IMR-90 (cell line): ENCODE measurements at regions not wholly inside any gene's neighbourhood (a gene's known extent, or its start where the extent isn't known, plus 50 kb on each side); places are given as distances from the start of the nearest gene placed in this dataset.

Experiments
- ATAC-seq: fragments of 200-7000 bp; cut with Tn5 transposase; 2 replicates; pipeline ENCODE4 v1.9.1; 2020; ENCODE audit warnings: low read depth, mild to moderate bottlenecking, moderate library complexity
- BruUV-seq: library from RNA; stranded (reverse); fragments of 400-500 nt; replicated peaks from 2 replicates; lab custom pipeline; 2021; lab: Mats Ljungman, UMichigan
- CTCF ChIA-PET: fragments of 300-600 bp; formaldehyde crosslinking; extraction: SDS; loops from one replicate; lab custom pipeline; 2021; ENCODE audit warnings: antibody characterized with exemption; lab: Yijun Ruan, JAX
- POLR2A ChIA-PET: fragments of 300-600 bp; sonication (Branson Sonifier 250); formaldehyde crosslinking; loops from one replicate; lab custom pipeline; 2022; ENCODE audit warnings: antibody characterized with exemption; ENCODE audit not compliant: unreplicated experiment; lab: Charles Lee
- DNase-seq: peaks from one replicate; pipeline ENCODE4 v3.0.0; 2013
- H2AFZ ChIP-seq: replicated peaks from 2 replicates; pipeline ENCODE3; 2013; ENCODE audit warnings: low read length, mild to moderate bottlenecking; ENCODE audit not compliant: poor library complexity
- H2AK5ac ChIP-seq: 2 replicates; pipeline ENCODE4 v1.6.1; 2013; ENCODE audit warnings: low read depth, low read length, inconsistent platforms
- H2AK9ac ChIP-seq: replicated peaks from 2 replicates; pipeline ENCODE3; 2013; ENCODE audit warnings: mild to moderate bottlenecking, low read depth, low read length, moderate library complexity; ENCODE audit not compliant: poor library complexity
- H2BK120ac ChIP-seq: 2 replicates; pipeline ENCODE4 v1.6.1; 2013; ENCODE audit warnings: low read depth, low read length, inconsistent platforms
- H2BK15ac ChIP-seq: 3 replicates; pipeline ENCODE4 v1.6.1; 2013; ENCODE audit warnings: low read depth, low read length, inconsistent platforms
- H2BK20ac ChIP-seq: 2 replicates; pipeline ENCODE4 v1.6.1; 2013; ENCODE audit warnings: low read depth, mild to moderate bottlenecking, inconsistent platforms, low read length, moderate library complexity
- H2BK5ac ChIP-seq: 2 replicates; pipeline ENCODE4 v1.6.1; 2013; ENCODE audit warnings: mild to moderate bottlenecking, low read depth, low read length, inconsistent platforms; ENCODE audit not compliant: poor library complexity, severe bottlenecking
- H3K14ac ChIP-seq: replicated peaks from 2 replicates; pipeline ENCODE4 v1.6.1; 2013; ENCODE audit warnings: low read depth, low read length, inconsistent platforms
- H3K18ac ChIP-seq: 2 replicates; pipeline ENCODE4 v1.6.1; 2013; ENCODE audit warnings: low read depth, low read length, control low read depth
- H3K23ac ChIP-seq: 2 replicates; pipeline ENCODE4 v1.6.1; 2013; ENCODE audit warnings: low read depth, low read length, inconsistent platforms
- H3K27ac ChIP-seq: 2 replicates; pipeline ENCODE4 v1.5.1; 2013; ENCODE audit warnings: mild to moderate bottlenecking, control low read depth, low read length; ENCODE audit not compliant: insufficient read depth
- H3K27me3 ChIP-seq: 2 replicates; pipeline ENCODE4 v1.6.1; 2013; ENCODE audit warnings: low read length; ENCODE audit not compliant: control insufficient read depth, insufficient read depth
- H3K36me3 ChIP-seq: 2 replicates; pipeline ENCODE4 v1.6.1; 2013; ENCODE audit warnings: low read length, mixed read lengths; ENCODE audit not compliant: control insufficient read depth, insufficient read depth
- H3K4ac ChIP-seq: 2 replicates; pipeline ENCODE4 v1.6.1; 2013; ENCODE audit warnings: low read depth, low read length, inconsistent platforms
- H3K4me1 ChIP-seq: 2 replicates; pipeline ENCODE4 v1.6.1; 2013; ENCODE audit warnings: low read length, mixed read lengths; ENCODE audit not compliant: control insufficient read depth, insufficient read depth
- H3K4me2 ChIP-seq: 2 replicates; pipeline ENCODE4 v1.6.1; 2013; ENCODE audit warnings: low read depth, mild to moderate bottlenecking, control low read depth, low read length, moderate library complexity
- H3K4me3 ChIP-seq: 2 replicates; pipeline ENCODE4 v1.5.1; 2013; ENCODE audit warnings: low read depth, mild to moderate bottlenecking, control low read depth, low read length, moderate library complexity; ENCODE audit not compliant: insufficient read depth
- H3K56ac ChIP-seq: 2 replicates; pipeline ENCODE4 v1.6.1; 2013; ENCODE audit warnings: low read length, inconsistent platforms; ENCODE audit not compliant: insufficient read depth; ENCODE audit errors: extremely low read depth
- H3K79me1 ChIP-seq, 2 experiments: 2 replicates each; pipeline ENCODE4 v1.6.1; 2013; ENCODE audit warnings: low read length in 2 of 2, inconsistent platforms in 1 of 2, low read depth in 1 of 2
- H3K9ac ChIP-seq: 2 replicates; pipeline ENCODE4 v1.6.1; 2013; ENCODE audit warnings: low read depth, low read length, control low read depth
- H3K9me1 ChIP-seq: 2 replicates; pipeline ENCODE4 v1.6.1; 2013; ENCODE audit warnings: low read length, inconsistent platforms; ENCODE audit not compliant: insufficient read depth
- H3K9me3 ChIP-seq: 2 replicates; pipeline ENCODE4 v1.6.1; 2013; ENCODE audit warnings: low read length; ENCODE audit not compliant: control insufficient read depth, insufficient read depth
- H4K20me1 ChIP-seq: 2 replicates; pipeline ENCODE4 v1.6.1; 2013; ENCODE audit warnings: low read length, inconsistent platforms; ENCODE audit not compliant: insufficient read depth
- H4K5ac ChIP-seq: 2 replicates; pipeline ENCODE4 v1.6.1; 2013; ENCODE audit warnings: mild to moderate bottlenecking, low read depth, low read length, control low read depth
- H4K8ac ChIP-seq, 2 experiments: 2 replicates each; pipeline ENCODE4 v1.6.1; 2013; ENCODE audit warnings: low read depth in 2 of 2, low read length in 2 of 2, control low read depth in 1 of 2, inconsistent platforms in 1 of 2
- H4K91ac ChIP-seq: 2 replicates; pipeline ENCODE4 v1.6.1; 2013; ENCODE audit warnings: low read depth, low read length, inconsistent platforms; ENCODE audit not compliant: insufficient read depth
- BHLHE40 ChIP-seq: fragments of 150-350 bp; IDR thresholded peaks from 2 replicates; pipeline ENCODE4 v1.6.1; 2016; ENCODE audit warnings: mild to moderate bottlenecking, low read depth, low read length
- CEBPB ChIP-seq: IDR thresholded peaks from 2 replicates; pipeline ENCODE4 v1.6.1; 2012; ENCODE audit warnings: low read depth, low read length, improper control_type of control experiment
- CHD1 ChIP-seq: IDR thresholded peaks from 2 replicates; pipeline ENCODE4 v1.6.1; 2012; ENCODE audit warnings: low read depth, low read length, improper control_type of control experiment
- FOS ChIP-seq: fragments of 150-350 bp; IDR thresholded peaks from 2 replicates; pipeline ENCODE4 v1.6.1; 2016; ENCODE audit warnings: low read depth, low read length
- MAFK ChIP-seq: IDR thresholded peaks from 2 replicates; pipeline ENCODE4 v1.6.1; 2012; ENCODE audit warnings: low read depth, low read length, improper control_type of control experiment
- MXI1 ChIP-seq: IDR thresholded peaks from 2 replicates; pipeline ENCODE4 v1.6.1; 2012; ENCODE audit warnings: low read depth, mild to moderate bottlenecking, low read length, moderate library complexity, borderline replicate concordance
- POLR2A ChIP-seq: IDR thresholded peaks from 2 replicates; pipeline ENCODE4 v1.6.1; 2012; ENCODE audit warnings: mild to moderate bottlenecking, low read depth, low read length
- RCOR1 ChIP-seq: IDR thresholded peaks from 2 replicates; pipeline ENCODE4 v1.6.1; 2012; ENCODE audit warnings: mild to moderate bottlenecking, low read length, improper control_type of control experiment; ENCODE audit not compliant: insufficient replicate concordance
- WGBS, 2 experiments: methylation state at CpG; one replicate each; pipeline versions ENCODE4 v1.1.5 to v1.1.7; 2013; ENCODE audit warnings: missing lambda C conversion rate in 2 of 2; ENCODE audit not compliant: insufficient read length in 1 of 2; ENCODE audit errors: extremely low coverage in 2 of 2; 5-methylcytosine and 5-hydroxymethylcytosine counted together
- dilution Hi-C: fragments of 300-500 bp; cut with HindIII; formaldehyde crosslinking; loops from one replicate; pipeline ENCODE4 v1.14.3; 2018; ENCODE audit warnings: low sequenced_read_pairs; ENCODE audit not compliant: unreplicated experiment
- in situ Hi-C: fragments of 300-500 bp; cut with MboI; formaldehyde crosslinking; loops from 3 replicates; pipeline ENCODE4 v1.14.3; 2019; ENCODE audit warnings: low sequenced_read_pairs, inconsistent platforms, mixed read lengths
- intact Hi-C: fragments of 100-400 bp; cut with micrococcal nuclease; formaldehyde crosslinking; loops from 2 replicates; pipeline ENCODE4 v1.10.0; 2022
- TF ChIP-seq, protein P1 (sequence below): fragments of 150-350 bp; IDR thresholded peaks from 2 replicates; pipeline ENCODE4 v1.6.1; 2017; ENCODE audit warnings: mild to moderate bottlenecking, antibody characterized with exemption, low read length, low read depth
- TF ChIP-seq, protein P2 (sequence below): conservative IDR thresholded peaks from 2 replicates; pipeline ENCODE4 v1.5.1; 2012; ENCODE audit warnings: mild to moderate bottlenecking, low read depth, low read length, improper control_type of control experiment

DNA sequence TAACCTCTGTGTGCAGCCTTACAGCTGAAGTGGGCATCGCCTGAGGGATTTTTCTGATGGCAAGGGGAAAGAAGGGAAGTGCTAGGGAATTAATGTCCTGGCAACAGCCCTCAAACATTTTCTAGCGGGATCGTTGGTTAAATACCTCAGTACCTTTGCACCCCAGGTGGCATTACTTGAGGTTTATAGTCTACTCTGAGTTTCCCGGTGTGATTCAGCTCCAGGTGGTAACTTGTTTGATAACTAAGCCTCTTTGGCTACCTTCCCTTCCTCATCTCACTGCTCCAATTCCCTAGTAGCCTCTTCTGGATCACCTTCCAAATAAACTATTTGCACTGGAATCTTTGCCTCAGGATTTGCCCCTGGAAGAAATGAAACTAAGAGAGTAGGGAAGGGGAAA, 237.0 kb upstream of the SSTR1 start:
- Histone ChIP-seq H4K5ac (no peak overlapping the region), H3K23ac (no peak overlapping the region), H3K4me1 (no peaks in the 10 kb centered on the region), H2BK5ac (no peak overlapping the region), H3K14ac (no peak overlapping the region), H2BK15ac (no peak overlapping the region), H3K4me3 (no peak overlapping the region), H3K79me1 (no peaks in the 10 kb centered on the region), H4K20me1 (no peaks in the 10 kb centered on the region), H3K27ac (no peak overlapping the region), H2BK20ac (no peak overlapping the region), H2BK120ac (no peak overlapping the region), H3K18ac (no peak overlapping the region), H3K4ac (no peak overlapping the region), H3K4me2 (no peak overlapping the region), H2AK9ac (no peak overlapping the region), H3K36me3 (no peaks in the 10 kb centered on the region), H3K9me3 (no peaks in the 10 kb centered on the region), H2AFZ (no peak overlapping the region), H3K27me3 (no peaks in the 10 kb centered on the region), H3K9ac (no peak overlapping the region), H3K56ac (no peak overlapping the region), H3K9me1 (no peaks in the 10 kb centered on the region), H2AK5ac (no peak overlapping the region), H4K8ac (no peak overlapping the region), H4K91ac (no peak overlapping the region)
- dilution Hi-C loops: no loop called here
- in situ Hi-C loops: no loop called here
- no peak for ATAC-seq
- no TSS peak for BruUV-seq
- CTCF ChIA-PET: no interaction called here
- 60% methylated on average over 1 of the region's 4 CpGs; no CpG with 5 or more reads in 1 of the 2 experiments for WGBS, 2 experiments
- POLR2A ChIA-PET: no interaction called here
- intact Hi-C loops: no loop called here
- TF ChIP-seq, protein P1, sequence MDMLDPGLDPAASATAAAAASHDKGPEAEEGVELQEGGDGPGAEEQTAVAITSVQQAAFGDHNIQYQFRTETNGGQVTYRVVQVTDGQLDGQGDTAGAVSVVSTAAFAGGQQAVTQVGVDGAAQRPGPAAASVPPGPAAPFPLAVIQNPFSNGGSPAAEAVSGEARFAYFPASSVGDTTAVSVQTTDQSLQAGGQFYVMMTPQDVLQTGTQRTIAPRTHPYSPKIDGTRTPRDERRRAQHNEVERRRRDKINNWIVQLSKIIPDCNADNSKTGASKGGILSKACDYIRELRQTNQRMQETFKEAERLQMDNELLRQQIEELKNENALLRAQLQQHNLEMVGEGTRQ: no peak
- TF ChIP-seq CEBPB (no peak), RCOR1 (no peak), CHD1 (no peak), MXI1 (no peak), MAFK (no peak), POLR2A (no peak), FOS (no peak), BHLHE40 (no peak)
- TF ChIP-seq, protein P2, sequence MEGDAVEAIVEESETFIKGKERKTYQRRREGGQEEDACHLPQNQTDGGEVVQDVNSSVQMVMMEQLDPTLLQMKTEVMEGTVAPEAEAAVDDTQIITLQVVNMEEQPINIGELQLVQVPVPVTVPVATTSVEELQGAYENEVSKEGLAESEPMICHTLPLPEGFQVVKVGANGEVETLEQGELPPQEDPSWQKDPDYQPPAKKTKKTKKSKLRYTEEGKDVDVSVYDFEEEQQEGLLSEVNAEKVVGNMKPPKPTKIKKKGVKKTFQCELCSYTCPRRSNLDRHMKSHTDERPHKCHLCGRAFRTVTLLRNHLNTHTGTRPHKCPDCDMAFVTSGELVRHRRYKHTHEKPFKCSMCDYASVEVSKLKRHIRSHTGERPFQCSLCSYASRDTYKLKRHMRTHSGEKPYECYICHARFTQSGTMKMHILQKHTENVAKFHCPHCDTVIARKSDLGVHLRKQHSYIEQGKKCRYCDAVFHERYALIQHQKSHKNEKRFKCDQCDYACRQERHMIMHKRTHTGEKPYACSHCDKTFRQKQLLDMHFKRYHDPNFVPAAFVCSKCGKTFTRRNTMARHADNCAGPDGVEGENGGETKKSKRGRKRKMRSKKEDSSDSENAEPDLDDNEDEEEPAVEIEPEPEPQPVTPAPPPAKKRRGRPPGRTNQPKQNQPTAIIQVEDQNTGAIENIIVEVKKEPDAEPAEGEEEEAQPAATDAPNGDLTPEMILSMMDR: no peak
- DNase-seq: no peak
